ENCODE measurements at regions not wholly inside any gene's neighbourhood (a gene's known extent, or its start where the extent isn't known, plus 50 kb on each side); places are given as distances from the start of the nearest gene placed in this dataset.

- in situ Hi-C loops (cut with MboI): no loop called here
- DNase-seq (ENCODE audit: low read depth, low spot score) (no peak), ATAC-seq (no peak), FAIRE-seq (no peak)
- ChIA-PET CTCF (no interaction called here), RAD21 (ENCODE audit: unreplicated experiment) (no interaction called here), POLR2A (no interaction called here), SMC1A (ENCODE audit: uncharacterized antibody, unreplicated experiment) (no interaction called here)
- Histone ChIP-seq H3K9me3 (replicated peaks; ENCODE audit: control insufficient read depth, insufficient read depth, low read length) (no peaks in the 10 kb centered on the region), H3K27ac (ENCODE audit: control insufficient read depth, insufficient read depth) (no peak overlapping the region), H3K4me3 (no peak overlapping the region), H3K27me3 (replicated peaks in 1 of 2; ENCODE audit: control insufficient read depth in 2 of 2, insufficient read depth in 2 of 2, low read length in 1 of 2) (no peaks in the 10 kb centered on the region), H3K36me3 (ENCODE audit: control insufficient read depth in 2 of 2, insufficient read depth in 2 of 2, low read length in 1 of 2) (no peaks in the 10 kb centered on the region), H3K9ac (ENCODE audit: control insufficient read depth, insufficient read depth, low read length) (no peak overlapping the region), H3K4me1 (ENCODE audit: control insufficient read depth, insufficient read depth, low read length) (no peaks in the 10 kb centered on the region), H3K4me2 (ENCODE audit: control insufficient read depth, insufficient read depth) (no peak overlapping the region), H3K79me2 (ENCODE audit: control insufficient read depth, insufficient read depth, low read length) (no peaks in the 10 kb centered on the region), H2AFZ (ENCODE audit: control insufficient read depth, low read depth, low read length) (no peak overlapping the region), H4K20me1 (ENCODE audit: control insufficient read depth, insufficient read depth) (no peaks in the 10 kb centered on the region)
- 53% methylated on average over 16 of the region's 16 CpGs for WGBS (ENCODE audit: insufficient coverage, insufficient replicate concordance, low lambda C conversion rate, missing lambda C conversion rate)
- TF ChIP-seq GABPA (IDR thresholded peaks at IDR 0.05; ENCODE audit: low read depth): no peak
- TF ChIP-seq BCL11A (IDR thresholded peaks at IDR 0.05; ENCODE audit: low read depth, low read length): no peak
- no peak for TF ChIP-seq EZH2 (IDR thresholded peaks at IDR 0.05; ENCODE audit: borderline replicate concordance, control insufficient read depth, low read depth, low read length)
- TF ChIP-seq SIN3A (IDR thresholded peaks at IDR 0.05; ENCODE audit: low read depth, low read length): no peak
- TF ChIP-seq CUX1 (IDR thresholded peaks at IDR 0.05; ENCODE audit: insufficient replicate concordance, low read depth, low read length): no peak
- TF ChIP-seq E2F4 (IDR thresholded peaks at IDR 0.05; ENCODE audit: low read depth, low read length): no peak
- TF ChIP-seq RAD51 (IDR thresholded peaks at IDR 0.05): no peak
- no peak for TF ChIP-seq SUPT20H (IDR thresholded peaks at IDR 0.05; ENCODE audit: borderline replicate concordance, control insufficient read depth, low read depth, low read length)
- no peak for TF ChIP-seq STAT1 (conservative IDR thresholded peaks at IDR 0.05)
- TF ChIP-seq NFXL1 (IDR thresholded peaks at IDR 0.05; ENCODE audit: borderline replicate concordance): no peak
- no peak for TF ChIP-seq E2F8 (IDR thresholded peaks at IDR 0.05; ENCODE audit: low read depth, partially characterized antibody)
- no peak for TF ChIP-seq TBL1XR1 (IDR thresholded peaks at IDR 0.05; ENCODE audit: low read depth, low read length)
- no peak for TF ChIP-seq HCFC1 (IDR thresholded peaks at IDR 0.05; ENCODE audit: low read length)
- no peak for TF ChIP-seq SREBF2 (IDR thresholded peaks at IDR 0.05; ENCODE audit: low read length)
- TF ChIP-seq NRF1 (conservative IDR thresholded peaks at IDR 0.05; ENCODE audit: low read depth, low read length): no peak
- TF ChIP-seq RUNX3 (IDR thresholded peaks at IDR 0.05; ENCODE audit: low read length): no peak
- BruUV-seq (replicated peaks): no TSS peak
- intact Hi-C loops (cut with micrococcal nuclease; ENCODE audit: unreplicated experiment): no loop called here
Observed at GRCh38 chr2:4553241-4553640, 849.9 kb downstream of the DCDC2C start.

Data from GM12878 (cell line).